Loucy (cell line): ENCODE measurements at regions not wholly inside any gene's neighbourhood (a gene's known extent, or its start where the extent isn't known, plus 50 kb on each side); places are given as distances from the start of the nearest gene placed in this dataset.
"Not testable (repeated sequence)": the region's sequence is repeated elsewhere in the genome, so short reads cannot be mapped to it uniquely, and the experiment has no call there.

ENCODE experiments used
- EZH2phosphoT487 ChIP-seq: fragments of 200-600 bp; IDR thresholded peaks from 2 replicates; pipeline ENCODE4 v1.6.1; 2018; ENCODE audit warnings: antibody characterized with exemption, mild to moderate bottlenecking, moderate library complexity, borderline replicate concordance
- TF ChIP-seq, protein P1 (sequence below): fragments of 200-600 bp; sonication (generic); conservative IDR thresholded peaks from 2 replicates; pipeline ENCODE4 v1.5.1; 2014; ENCODE audit warnings: mild to moderate bottlenecking, antibody characterized with exemption, low read length

GRCh38 chr5:36782612-36783011 is 94.0 kb upstream of the NIPBL start:
- TF ChIP-seq, protein P1, sequence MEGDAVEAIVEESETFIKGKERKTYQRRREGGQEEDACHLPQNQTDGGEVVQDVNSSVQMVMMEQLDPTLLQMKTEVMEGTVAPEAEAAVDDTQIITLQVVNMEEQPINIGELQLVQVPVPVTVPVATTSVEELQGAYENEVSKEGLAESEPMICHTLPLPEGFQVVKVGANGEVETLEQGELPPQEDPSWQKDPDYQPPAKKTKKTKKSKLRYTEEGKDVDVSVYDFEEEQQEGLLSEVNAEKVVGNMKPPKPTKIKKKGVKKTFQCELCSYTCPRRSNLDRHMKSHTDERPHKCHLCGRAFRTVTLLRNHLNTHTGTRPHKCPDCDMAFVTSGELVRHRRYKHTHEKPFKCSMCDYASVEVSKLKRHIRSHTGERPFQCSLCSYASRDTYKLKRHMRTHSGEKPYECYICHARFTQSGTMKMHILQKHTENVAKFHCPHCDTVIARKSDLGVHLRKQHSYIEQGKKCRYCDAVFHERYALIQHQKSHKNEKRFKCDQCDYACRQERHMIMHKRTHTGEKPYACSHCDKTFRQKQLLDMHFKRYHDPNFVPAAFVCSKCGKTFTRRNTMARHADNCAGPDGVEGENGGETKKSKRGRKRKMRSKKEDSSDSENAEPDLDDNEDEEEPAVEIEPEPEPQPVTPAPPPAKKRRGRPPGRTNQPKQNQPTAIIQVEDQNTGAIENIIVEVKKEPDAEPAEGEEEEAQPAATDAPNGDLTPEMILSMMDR: not testable (repeated sequence)
- TF ChIP-seq EZH2phosphoT487: not testable (repeated sequence)
